C4-2B (cell line): ENCODE measurements at regions not wholly inside any gene's neighbourhood (a gene's known extent, or its start where the extent isn't known, plus 50 kb on each side); places are given as distances from the start of the nearest gene placed in this dataset.

ENCODE experiments used
- CTCF ChIP-seq: fragments of 450-650 bp; conservative IDR thresholded peaks from 2 replicates; pipeline ENCODE4 v1.5.1; 2017; ENCODE audit warnings: mild to moderate bottlenecking
- ZFX ChIP-seq: fragments of 450-650 bp; IDR thresholded peaks from 2 replicates; pipeline ENCODE4 v1.6.1; 2017

DNA sequence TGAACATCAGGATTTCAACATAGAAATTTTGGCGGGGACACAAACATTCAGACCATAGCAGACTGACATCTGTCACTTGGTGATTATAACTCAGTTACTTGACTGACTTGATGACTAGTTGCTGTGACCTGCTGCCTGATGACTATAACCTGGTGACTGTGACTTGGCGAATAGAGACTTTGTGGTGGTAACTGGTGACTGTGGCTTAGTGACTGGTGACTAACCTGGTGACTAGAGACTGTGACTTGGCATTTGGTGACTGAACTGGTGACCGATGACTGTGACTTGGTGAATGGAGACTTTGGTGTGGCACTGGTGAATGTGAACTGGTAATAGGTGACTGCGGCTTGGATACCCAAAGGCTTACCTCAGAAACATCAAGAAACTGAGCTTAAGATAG is 563.1 kb upstream of the FAM98A start:
- TF ChIP-seq CTCF (no peak), ZFX (no peak)
